ENCODE measurements at regions not wholly inside any gene's neighbourhood (a gene's known extent, or its start where the extent isn't known, plus 50 kb on each side); places are given as distances from the start of the nearest gene placed in this dataset.
A peak's percentile ranks its signal among the peaks of the same experiment; 100 is the strongest.

DNA sequence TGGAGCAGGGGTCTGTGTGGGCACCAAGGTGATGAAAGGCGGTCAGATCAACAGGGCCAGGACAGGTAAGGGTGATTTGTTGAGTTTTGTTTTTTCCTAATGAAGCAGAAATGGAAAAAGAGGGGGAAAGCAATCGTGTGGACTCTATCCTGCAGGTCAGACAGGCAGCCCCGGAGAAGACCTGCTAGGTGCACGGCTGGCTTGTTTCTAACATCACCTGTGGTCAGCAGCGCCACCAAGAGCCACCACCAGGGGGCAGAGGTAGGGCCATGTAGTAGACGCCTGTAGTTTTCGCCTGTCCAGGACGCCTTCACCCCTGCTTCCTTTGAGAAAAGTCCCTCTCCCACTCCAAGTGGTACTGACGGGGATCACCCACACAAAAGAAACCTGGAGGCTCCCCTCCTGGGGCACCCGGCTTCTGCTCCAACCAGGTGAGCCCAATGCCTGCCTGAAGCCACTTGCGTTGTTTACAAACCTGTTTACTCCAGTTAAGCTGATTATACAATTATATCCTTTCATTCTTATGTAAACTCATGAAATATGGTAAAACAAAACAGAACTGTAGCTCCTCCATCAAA lies 54.2 kb upstream of the SEC14L1 start (continued):
- TF ChIP-seq, protein P1, sequence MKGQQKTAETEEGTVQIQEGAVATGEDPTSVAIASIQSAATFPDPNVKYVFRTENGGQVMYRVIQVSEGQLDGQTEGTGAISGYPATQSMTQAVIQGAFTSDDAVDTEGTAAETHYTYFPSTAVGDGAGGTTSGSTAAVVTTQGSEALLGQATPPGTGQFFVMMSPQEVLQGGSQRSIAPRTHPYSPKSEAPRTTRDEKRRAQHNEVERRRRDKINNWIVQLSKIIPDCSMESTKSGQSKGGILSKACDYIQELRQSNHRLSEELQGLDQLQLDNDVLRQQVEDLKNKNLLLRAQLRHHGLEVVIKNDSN (IDR thresholded peaks at IDR 0.05; ENCODE audit: borderline replicate concordance, low read depth), result no peak
- TF ChIP-seq, protein P2, sequence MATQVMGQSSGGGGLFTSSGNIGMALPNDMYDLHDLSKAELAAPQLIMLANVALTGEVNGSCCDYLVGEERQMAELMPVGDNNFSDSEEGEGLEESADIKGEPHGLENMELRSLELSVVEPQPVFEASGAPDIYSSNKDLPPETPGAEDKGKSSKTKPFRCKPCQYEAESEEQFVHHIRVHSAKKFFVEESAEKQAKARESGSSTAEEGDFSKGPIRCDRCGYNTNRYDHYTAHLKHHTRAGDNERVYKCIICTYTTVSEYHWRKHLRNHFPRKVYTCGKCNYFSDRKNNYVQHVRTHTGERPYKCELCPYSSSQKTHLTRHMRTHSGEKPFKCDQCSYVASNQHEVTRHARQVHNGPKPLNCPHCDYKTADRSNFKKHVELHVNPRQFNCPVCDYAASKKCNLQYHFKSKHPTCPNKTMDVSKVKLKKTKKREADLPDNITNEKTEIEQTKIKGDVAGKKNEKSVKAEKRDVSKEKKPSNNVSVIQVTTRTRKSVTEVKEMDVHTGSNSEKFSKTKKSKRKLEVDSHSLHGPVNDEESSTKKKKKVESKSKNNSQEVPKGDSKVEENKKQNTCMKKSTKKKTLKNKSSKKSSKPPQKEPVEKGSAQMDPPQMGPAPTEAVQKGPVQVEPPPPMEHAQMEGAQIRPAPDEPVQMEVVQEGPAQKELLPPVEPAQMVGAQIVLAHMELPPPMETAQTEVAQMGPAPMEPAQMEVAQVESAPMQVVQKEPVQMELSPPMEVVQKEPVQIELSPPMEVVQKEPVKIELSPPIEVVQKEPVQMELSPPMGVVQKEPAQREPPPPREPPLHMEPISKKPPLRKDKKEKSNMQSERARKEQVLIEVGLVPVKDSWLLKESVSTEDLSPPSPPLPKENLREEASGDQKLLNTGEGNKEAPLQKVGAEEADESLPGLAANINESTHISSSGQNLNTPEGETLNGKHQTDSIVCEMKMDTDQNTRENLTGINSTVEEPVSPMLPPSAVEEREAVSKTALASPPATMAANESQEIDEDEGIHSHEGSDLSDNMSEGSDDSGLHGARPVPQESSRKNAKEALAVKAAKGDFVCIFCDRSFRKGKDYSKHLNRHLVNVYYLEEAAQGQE (IDR thresholded peaks at IDR 0.05; ENCODE audit: low read depth, low read length), result no peak
- TF ChIP-seq, protein P3, sequence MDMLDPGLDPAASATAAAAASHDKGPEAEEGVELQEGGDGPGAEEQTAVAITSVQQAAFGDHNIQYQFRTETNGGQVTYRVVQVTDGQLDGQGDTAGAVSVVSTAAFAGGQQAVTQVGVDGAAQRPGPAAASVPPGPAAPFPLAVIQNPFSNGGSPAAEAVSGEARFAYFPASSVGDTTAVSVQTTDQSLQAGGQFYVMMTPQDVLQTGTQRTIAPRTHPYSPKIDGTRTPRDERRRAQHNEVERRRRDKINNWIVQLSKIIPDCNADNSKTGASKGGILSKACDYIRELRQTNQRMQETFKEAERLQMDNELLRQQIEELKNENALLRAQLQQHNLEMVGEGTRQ (IDR thresholded peaks at IDR 0.05; ENCODE audit: borderline replicate concordance, low read depth, low read length), result no peak

DNA sequence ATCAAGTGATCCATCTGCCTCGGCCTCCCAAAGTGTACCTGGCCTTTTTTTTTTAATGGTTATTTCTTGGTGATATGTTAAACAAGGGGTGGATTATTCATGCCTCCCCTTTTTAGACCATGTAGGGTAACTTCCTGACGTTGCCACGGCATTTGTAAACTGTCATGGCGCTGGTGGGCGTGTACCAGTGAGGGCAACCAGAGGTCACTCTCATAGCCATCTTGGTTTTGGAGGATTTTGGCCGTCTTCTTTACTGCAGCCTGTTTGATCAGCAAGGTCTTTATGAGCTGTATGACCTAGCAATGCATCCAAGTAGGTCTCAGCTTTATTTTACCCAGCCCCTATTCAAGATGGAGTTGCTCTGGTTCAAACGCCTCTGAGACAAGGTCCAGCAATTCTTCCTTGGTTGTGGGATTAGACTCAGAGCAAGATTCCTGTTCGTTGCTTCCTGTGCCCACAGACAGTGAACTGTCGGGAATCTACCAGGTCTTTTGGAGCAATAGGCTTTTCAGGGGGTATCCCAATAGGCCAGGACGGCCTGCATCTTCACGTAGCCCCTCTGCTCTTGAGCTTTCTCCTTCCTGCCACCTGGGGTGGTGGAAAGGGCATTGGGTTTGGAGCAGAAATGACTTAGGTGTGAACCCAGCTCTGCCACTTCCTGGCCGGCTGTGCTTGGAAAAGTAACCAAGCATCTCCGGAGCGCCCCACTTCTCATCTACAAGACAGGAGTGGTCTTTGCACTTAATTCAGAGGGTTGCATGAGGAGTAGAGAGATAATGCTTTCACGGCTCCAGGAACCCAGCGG lies 52.9 kb upstream of the SEC14L1 start:
- peak overlapping the region; percentile 9 to 85; a peak in 3 of 4 replicates for H3K27ac ChIP-seq (ENCODE audit: low read depth in 2 of 2, low read length in 1 of 2)
- H2AFZ ChIP-seq (ENCODE audit: low read depth), result peak overlapping the region; percentile 95
- no peaks in the 10 kb centered on the region for H4K20me1 ChIP-seq (ENCODE audit: insufficient read depth)
- WGBS (ENCODE audit: low lambda C conversion rate), result 76% methylated on average over 16 of the region's 16 CpGs
- H3K9ac ChIP-seq, result peak overlapping the region; percentile 97
- peak overlapping the region; percentile 90 for H3K4me2 ChIP-seq
- peak overlapping the region; percentile 69 to 85 for H3K4me3 ChIP-seq (ENCODE audit: low read depth in 2 of 2, low read length in 1 of 2)
- H3K4me1 ChIP-seq (ENCODE audit: control insufficient read depth in 1 of 2, insufficient read depth in 2 of 2, low read depth in 1 of 2, low read length in 1 of 2), result peaks cover 5 to 25% of the 10 kb centered on the region in 2 experiments; a peak in 1 of 4 replicates
- no peak for DNase-seq
- peaks cover 13 to 28% of the 10 kb centered on the region in 2 experiments for H3K36me3 ChIP-seq (replicated peaks in 1 of 2; ENCODE audit: control insufficient read depth in 1 of 2, insufficient read depth in 2 of 2, low read length in 1 of 2)
- TF ChIP-seq, protein P2 (IDR thresholded peaks at IDR 0.05; ENCODE audit: low read depth, low read length), result no peak
- no peak for TF ChIP-seq YY1 (IDR thresholded peaks at IDR 0.05; ENCODE audit: low read depth)
- TF ChIP-seq, protein P1 (IDR thresholded peaks at IDR 0.05; ENCODE audit: borderline replicate concordance, low read depth), result no peak
- TF ChIP-seq ELF1 (IDR thresholded peaks at IDR 0.05), result no peak
- H3K9me2 ChIP-seq, result no peaks in the 10 kb centered on the region
- ChIA-PET POLR2A (interaction anchor here (0.6 to 2.3 kb wide), 15 partner anchors 9 to 547 kb away, joined by 3 to 9 read pairs (median 4); partner anchors contain the start of genes MFSD11, MGAT5B and SEC14L1), CTCF (interaction anchor here (0.6 to 7.2 kb wide), 55 partner anchors 9 to 1785 kb away, joined by 3 to 99 read pairs (median 4); partner anchors contain the start of genes MGAT5B and SEC14L1)
- H3F3A ChIP-seq (replicated peaks; ENCODE audit: insufficient read depth), result peaks cover 7% of the 10 kb centered on the region
- peaks cover 40% of the 10 kb centered on the region for H3K79me2 ChIP-seq (ENCODE audit: insufficient read depth)
- H3K9me3 ChIP-seq, result no peaks in the 10 kb centered on the region
- H3K27me3 ChIP-seq (ENCODE audit: insufficient read depth), result no peaks in the 10 kb centered on the region
